ENCODE measurements at regions not wholly inside any gene's neighbourhood (a gene's known extent, or its start where the extent isn't known, plus 50 kb on each side); places are given as distances from the start of the nearest gene placed in this dataset.

DNA sequence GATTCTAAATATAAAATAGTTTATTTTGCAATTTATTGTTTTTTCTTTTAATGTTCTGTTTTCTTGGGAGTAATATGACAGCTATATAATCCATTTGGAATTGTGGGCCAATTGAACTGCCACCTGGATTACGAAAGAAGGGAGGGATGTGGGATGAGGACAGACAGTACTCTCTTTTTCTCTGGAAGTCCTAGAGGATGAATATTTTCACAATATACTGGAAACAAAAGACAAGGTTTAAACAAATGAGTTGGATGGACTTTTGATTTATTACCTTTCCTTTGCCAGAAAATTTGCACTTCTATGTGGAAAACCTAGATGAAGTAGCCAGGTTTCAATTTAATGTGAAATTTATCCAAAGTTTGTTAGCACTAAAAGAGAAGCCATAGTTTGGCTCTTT is 325.5 kb upstream of the IMPG1 start:
- TF ChIP-seq, protein P1, sequence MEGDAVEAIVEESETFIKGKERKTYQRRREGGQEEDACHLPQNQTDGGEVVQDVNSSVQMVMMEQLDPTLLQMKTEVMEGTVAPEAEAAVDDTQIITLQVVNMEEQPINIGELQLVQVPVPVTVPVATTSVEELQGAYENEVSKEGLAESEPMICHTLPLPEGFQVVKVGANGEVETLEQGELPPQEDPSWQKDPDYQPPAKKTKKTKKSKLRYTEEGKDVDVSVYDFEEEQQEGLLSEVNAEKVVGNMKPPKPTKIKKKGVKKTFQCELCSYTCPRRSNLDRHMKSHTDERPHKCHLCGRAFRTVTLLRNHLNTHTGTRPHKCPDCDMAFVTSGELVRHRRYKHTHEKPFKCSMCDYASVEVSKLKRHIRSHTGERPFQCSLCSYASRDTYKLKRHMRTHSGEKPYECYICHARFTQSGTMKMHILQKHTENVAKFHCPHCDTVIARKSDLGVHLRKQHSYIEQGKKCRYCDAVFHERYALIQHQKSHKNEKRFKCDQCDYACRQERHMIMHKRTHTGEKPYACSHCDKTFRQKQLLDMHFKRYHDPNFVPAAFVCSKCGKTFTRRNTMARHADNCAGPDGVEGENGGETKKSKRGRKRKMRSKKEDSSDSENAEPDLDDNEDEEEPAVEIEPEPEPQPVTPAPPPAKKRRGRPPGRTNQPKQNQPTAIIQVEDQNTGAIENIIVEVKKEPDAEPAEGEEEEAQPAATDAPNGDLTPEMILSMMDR (IDR thresholded peaks at IDR 0.05; ENCODE audit: unreplicated experiment) = no peak
- Mint-ChIP-seq H3K4me3 (no peak overlapping the region), H3K9me3 (peaks cover 10% of the 10 kb centered on the region), H3K27me3 (ENCODE audit: low read depth) (no peaks in the 10 kb centered on the region), H3K27ac (no peak overlapping the region), H3K4me1 (no peaks in the 10 kb centered on the region), H3K36me3 (no peaks in the 10 kb centered on the region)
- no peak for DNase-seq (ENCODE audit: low spot score in 2 of 2, unreplicated experiment in 2 of 2)

DNA sequence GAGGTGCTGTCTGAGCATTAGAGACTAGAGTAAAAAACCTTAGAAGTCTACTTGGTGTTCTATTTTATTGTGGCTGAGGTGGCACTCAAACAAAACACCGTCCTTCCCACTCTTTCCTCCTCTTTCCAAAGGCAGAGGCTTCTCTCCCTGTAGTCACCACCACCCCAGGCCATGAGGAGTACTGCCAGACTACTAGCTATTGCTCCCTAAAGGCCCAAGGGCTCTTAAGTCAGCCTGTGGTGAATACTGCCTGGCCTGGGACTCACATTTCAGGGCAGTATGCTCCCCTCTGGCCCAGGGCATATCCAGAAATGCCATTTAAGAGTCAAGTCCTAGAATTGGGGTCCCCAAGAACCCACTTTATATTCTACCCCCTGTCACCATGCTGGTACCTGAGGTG is 309.7 kb upstream of the IMPG1 start:
- peaks cover 2% of the 10 kb centered on the region for H3K36me3 Mint-ChIP-seq
- no peak overlapping the region for H3K27ac Mint-ChIP-seq
- peaks cover 3% of the 10 kb centered on the region for H3K4me1 Mint-ChIP-seq
- H3K9me3 Mint-ChIP-seq = peaks cover 40% of the 10 kb centered on the region
- no peak for DNase-seq (ENCODE audit: low spot score in 2 of 2, unreplicated experiment in 2 of 2)
- H3K27me3 Mint-ChIP-seq (ENCODE audit: low read depth) = no peaks in the 10 kb centered on the region
- H3K4me3 Mint-ChIP-seq = no peak overlapping the region
- TF ChIP-seq, protein P1 (IDR thresholded peaks at IDR 0.05; ENCODE audit: unreplicated experiment) = no peak

DNA sequence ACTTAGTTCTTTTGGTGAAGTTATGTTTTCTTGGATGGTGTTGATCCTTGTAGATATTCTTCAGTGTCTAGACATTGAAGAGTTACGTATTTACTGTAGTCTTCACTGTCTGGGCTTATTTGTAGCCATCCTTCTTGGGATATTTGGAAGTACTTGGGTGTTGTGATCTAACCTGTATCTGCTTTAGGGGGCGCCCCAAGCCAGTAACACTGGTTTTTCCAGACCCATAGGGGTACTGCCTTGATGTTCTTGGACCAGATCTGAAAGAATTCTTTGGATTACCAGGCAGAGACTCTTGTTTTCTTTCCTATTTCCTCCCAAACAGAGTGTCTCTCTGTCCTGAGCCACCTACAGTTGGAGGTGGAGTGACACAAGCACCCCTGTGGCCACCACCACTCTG is 309.1 kb upstream of the IMPG1 start:
- peaks cover 3% of the 10 kb centered on the region for H3K4me1 Mint-ChIP-seq
- peaks cover 2% of the 10 kb centered on the region for H3K36me3 Mint-ChIP-seq
- DNase-seq (ENCODE audit: low spot score in 2 of 2, unreplicated experiment in 2 of 2) = no peak
- no peak overlapping the region for H3K27ac Mint-ChIP-seq
- no peak overlapping the region for H3K4me3 Mint-ChIP-seq
- H3K9me3 Mint-ChIP-seq = peaks cover 43% of the 10 kb centered on the region
- TF ChIP-seq, protein P1 (IDR thresholded peaks at IDR 0.05; ENCODE audit: unreplicated experiment) = no peak
- H3K27me3 Mint-ChIP-seq (ENCODE audit: low read depth) = no peaks in the 10 kb centered on the region

DNA sequence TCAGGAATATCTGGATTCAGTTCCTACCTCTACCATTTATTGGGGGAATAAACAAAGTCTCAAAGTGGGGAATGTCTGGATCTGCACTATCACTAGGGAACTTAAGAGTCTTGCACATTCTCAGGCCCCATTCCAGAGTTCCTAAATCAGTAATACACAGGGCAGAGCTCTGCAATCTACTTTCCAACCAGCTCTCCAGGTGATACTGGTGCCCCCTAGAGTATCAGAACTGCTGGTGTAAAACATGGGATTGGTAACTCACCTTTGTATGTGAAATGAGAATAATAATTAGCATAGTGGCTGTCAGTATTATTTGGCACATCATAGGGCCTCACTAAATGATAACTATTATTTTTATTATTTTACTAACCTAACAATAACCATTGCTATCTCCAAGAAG is 278.8 kb upstream of the IMPG1 start:
- DNase-seq (ENCODE audit: low spot score in 2 of 2, unreplicated experiment in 2 of 2) = no peak
- H3K4me1 Mint-ChIP-seq = no peaks in the 10 kb centered on the region
- H3K36me3 Mint-ChIP-seq = no peaks in the 10 kb centered on the region
- H3K27ac Mint-ChIP-seq = no peak overlapping the region
- no peak overlapping the region for H3K4me3 Mint-ChIP-seq
- TF ChIP-seq, protein P1 (IDR thresholded peaks at IDR 0.05; ENCODE audit: unreplicated experiment) = peak; percentile 16
- H3K9me3 Mint-ChIP-seq = no peaks in the 10 kb centered on the region
- no peaks in the 10 kb centered on the region for H3K27me3 Mint-ChIP-seq (ENCODE audit: low read depth)

DNA sequence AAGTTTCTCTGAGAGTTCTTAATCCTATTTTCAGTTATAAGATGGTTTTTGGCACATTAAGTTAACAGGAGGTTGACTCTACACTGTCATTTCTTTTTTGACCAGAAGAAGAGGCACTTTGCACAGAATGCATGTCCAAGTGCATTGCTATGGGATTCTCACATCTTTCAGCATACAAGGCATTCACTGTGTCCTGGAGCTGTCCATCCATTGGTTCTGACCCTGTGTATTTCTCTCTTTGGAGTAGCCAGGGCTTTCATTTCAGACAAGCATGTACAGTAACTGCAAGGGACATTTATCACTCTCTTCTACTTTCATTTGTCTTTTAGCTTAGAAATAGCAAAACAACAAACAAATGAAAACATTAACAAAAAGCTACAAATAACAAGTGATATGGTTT is 275.1 kb upstream of the IMPG1 start:
- no peaks in the 10 kb centered on the region for H3K27me3 Mint-ChIP-seq (ENCODE audit: low read depth)
- H3K4me1 Mint-ChIP-seq = peaks cover 3% of the 10 kb centered on the region
- H3K4me3 Mint-ChIP-seq = no peak overlapping the region
- H3K36me3 Mint-ChIP-seq = no peaks in the 10 kb centered on the region
- no peak overlapping the region for H3K27ac Mint-ChIP-seq
- H3K9me3 Mint-ChIP-seq = no peaks in the 10 kb centered on the region
- TF ChIP-seq, protein P1 (IDR thresholded peaks at IDR 0.05; ENCODE audit: unreplicated experiment) = no peak
- DNase-seq (ENCODE audit: low spot score in 2 of 2, unreplicated experiment in 2 of 2) = no peak

DNA sequence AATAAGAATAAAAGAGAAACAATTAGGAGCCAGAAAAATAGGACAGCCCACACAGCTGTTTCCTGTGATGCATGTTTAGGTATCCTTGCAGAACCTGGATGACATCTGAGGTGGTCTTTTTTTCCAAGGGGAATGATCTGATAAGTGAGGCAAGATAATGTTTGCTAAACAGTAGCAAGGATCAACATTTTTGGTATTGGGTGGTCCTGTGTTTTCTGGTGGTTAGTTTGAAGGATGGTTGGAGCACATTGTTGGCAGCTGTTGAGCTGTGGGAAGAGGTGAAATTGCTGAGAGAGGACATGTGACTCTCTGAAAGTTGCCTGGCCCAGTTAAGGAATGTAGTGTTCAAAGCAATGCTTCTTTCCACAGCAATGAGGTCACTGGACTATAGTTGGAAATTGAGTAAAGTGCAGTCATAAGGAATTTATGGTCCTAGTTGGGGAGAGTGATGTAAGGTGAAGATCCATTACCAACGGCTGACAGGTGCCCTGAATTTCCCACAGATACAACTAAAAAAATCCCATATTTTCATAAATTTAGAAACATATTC is 270.2 kb upstream of the IMPG1 start:
- peaks cover 3% of the 10 kb centered on the region for H3K4me1 Mint-ChIP-seq
- no peak overlapping the region for H3K27ac Mint-ChIP-seq
- H3K9me3 Mint-ChIP-seq = peaks cover 7% of the 10 kb centered on the region
- no peaks in the 10 kb centered on the region for H3K36me3 Mint-ChIP-seq
- H3K4me3 Mint-ChIP-seq = no peak overlapping the region
- DNase-seq (ENCODE audit: low spot score in 2 of 2, unreplicated experiment in 2 of 2) = no peak
- no peaks in the 10 kb centered on the region for H3K27me3 Mint-ChIP-seq (ENCODE audit: low read depth)
- TF ChIP-seq, protein P1 (IDR thresholded peaks at IDR 0.05; ENCODE audit: unreplicated experiment) = no peak
